ENCODE measurements at regions not wholly inside any gene's neighbourhood (a gene's known extent, or its start where the extent isn't known, plus 50 kb on each side); places are given as distances from the start of the nearest gene placed in this dataset.
"Not testable (repeated sequence)": the region's sequence is repeated elsewhere in the genome, so short reads cannot be mapped to it uniquely, and the experiment has no call there.

DNA sequence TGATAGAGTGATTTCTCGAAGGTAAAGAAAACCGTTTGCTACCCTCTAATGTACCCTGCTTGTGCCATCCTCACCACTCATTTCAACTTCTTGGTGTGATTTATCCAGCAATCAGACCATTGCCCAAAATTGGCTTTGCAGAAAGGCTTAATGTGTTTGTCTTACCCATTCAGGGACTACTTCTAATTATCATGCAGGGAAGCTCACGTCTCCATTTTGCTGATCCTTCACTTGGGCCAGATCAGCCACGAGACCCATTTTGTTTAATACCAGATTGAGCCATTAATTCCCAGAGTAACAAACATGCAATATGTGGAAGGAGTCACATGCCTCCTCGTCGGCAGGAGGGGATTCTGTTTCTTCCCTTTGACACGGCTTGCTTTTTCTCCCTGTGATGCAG lies 51.1 kb upstream of the CRY1 start:
- no peak for DNase-seq (ENCODE audit: low spot score)

GRCh38 chr12:107144990-107145389 lies 51.6 kb upstream of the CRY1 start:
- DNase-seq (ENCODE audit: low spot score), result no peak

DNA sequence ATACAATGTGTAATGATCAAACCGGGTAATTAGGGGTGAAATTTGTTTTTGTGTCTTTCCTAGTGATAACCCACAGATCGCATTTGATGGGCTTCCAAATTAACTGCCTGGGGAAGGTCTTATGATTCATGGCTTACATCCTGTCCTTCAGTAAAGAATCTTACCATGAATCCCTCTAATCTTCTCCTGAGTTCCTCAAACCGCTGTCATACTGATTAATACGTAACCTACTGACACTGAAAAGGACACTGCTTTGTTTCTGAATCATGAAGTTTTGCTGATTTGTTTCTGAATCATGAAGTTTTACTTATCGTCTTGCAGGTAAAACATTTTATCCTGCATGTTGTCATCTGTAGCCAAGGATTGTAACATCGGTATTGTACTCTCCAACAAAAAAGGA lies 52.0 kb upstream of the CRY1 start:
- DNase-seq (ENCODE audit: low spot score), result no peak

- DNase-seq (ENCODE audit: low spot score), result no peak
Observed at GRCh38 chr12:107148107-107148506, 54.8 kb upstream of the CRY1 start.

DNA sequence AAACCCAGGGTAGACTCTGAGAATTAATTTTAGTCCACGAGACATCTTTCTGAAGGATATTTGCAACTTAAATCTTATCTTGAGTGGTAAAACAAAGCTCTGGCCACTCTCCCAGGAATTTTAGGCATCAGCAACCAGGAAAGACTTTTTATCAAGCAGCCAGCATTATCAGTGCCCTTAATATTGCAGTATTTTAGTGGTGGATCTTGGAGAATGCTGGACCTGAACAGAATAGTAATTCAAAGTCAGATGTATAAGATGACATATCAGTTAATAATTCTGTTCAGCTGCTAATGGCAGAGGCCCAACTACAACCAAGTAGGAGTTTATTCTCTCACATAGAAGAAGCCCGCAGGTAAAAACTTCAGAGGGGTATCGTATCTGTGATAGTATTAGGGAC lies 59.0 kb upstream of the CRY1 start:
- no peak for DNase-seq (ENCODE audit: low spot score)

DNA sequence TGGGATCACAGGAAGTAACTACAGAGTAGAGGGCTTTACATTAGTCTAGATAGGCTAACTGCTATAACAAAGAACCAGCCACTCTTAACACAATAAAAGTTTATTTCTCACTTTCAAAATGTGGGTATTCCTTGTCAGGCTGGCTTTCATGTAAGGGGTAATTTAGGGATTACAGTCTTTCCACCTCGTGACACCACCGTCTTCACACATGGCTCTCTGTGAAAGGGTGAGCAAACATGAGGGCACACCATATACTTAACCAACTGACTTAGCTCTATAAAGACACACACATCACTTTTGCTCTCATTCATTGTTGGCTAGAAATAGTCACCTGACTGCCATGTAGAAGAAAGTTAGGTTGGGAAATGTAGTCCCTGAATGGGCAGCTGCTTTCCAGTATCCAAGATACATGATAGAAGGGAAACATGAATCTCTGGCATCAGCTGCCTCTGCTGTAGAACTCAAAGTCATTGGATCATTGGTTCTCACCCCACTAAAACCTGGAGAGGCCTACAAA lies 66.1 kb upstream of the CRY1 start:
- no peak for DNase-seq (ENCODE audit: low spot score)

GRCh38 chr12:107163413-107163812 lies 70.1 kb upstream of the CRY1 start:
- DNase-seq (ENCODE audit: low spot score), result no peak

DNA sequence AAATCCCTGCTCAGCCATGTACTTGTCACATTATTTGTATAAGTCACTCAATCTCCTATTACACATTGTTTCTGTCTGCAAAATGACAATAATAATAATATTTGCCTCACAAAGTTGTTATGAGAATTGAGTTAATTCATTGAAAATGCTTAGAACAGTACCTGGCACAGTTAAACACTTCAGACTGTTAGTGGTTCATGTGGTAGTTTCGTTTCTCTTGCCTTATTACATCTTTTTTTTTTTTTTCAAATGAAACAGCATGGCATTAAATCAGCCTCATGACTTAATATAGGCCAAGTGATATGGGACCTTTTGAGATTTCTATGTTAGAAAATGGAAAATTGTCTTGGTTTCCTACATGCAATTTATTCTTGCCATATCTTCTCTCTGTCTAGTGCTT lies 71.0 kb upstream of the CRY1 start:
- no peak for DNase-seq (ENCODE audit: low spot score)

- no peak for DNase-seq (ENCODE audit: low spot score)
Observed at GRCh38 chr12:107165581-107165980, 72.2 kb upstream of the CRY1 start.

- no peak for DNase-seq (ENCODE audit: low spot score)
Observed at GRCh38 chr12:107167756-107168155, 74.4 kb upstream of the CRY1 start.

DNA sequence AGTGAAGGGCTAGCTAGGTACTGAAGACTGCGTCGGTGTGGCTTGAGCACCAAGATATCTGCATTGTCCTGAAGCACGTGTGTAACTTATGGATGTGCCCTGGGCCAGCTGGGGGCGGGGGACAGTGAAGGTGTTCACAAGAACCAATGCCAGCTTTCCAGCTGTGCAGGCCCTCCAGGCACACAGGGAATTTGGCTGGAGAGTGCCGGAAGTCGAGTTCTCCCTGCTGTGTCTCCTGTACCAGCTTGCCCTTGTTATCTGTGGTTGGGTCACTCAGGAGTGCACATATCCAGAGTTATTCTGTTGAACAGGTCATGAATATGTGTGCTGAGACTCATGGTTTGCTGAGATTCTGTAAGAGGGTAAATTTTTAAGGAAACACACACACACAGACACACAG lies 75.9 kb upstream of the CRY1 start:
- DNase-seq (ENCODE audit: low spot score), result no peak

DNA sequence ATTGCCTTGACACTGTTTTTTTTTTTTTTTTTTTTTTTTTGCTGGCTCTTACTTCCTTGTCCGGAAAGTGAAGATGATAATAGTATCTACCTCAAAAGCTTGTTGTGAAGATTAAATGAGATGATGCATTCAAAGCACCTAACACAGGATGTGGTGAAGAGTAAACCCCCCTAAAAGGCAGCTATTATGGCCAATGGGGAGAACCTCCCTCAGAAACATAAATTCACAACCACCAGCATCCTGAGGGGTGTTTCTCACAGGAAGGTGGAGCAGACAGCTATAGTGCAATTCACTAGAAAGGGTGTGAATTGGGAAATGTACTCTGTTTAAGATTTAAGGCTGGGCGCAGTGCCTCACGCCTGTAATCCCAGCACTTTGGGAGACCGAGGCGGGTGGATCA lies 85.4 kb upstream of the CRY1 start:
- DNase-seq (ENCODE audit: low spot score), result no peak

GRCh38 chr12:107179871-107180270 lies 86.5 kb upstream of the CRY1 start:
- no peak for DNase-seq (ENCODE audit: low spot score)

- DNase-seq (ENCODE audit: low spot score), result no peak
Observed at GRCh38 chr12:107180272-107180671, 86.9 kb upstream of the CRY1 start.

GRCh38 chr12:107184359-107184930 lies 91.1 kb upstream of the CRY1 start:
- DNase-seq (ENCODE audit: low spot score), result no peak

DNA sequence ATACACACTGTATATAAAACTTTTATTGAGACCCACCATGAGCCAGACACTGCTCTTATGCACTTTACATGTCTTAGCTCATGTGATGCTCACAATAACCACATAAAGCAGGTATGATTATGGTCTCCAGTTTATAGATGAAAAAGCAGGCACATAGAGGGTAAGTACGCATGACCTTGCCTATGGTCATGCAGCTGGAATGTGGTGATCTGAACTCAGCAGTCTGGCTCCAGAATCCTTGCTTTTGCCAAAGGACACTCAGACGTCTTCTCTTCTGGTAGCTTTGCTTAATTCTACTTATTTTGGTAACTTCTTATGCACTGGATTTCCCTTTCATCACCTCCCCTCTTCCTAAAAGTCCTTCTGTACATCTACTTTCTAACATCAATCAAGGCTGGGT lies 103.3 kb upstream of the CRY1 start:
- no peak for DNase-seq (ENCODE audit: low spot score)

DNA sequence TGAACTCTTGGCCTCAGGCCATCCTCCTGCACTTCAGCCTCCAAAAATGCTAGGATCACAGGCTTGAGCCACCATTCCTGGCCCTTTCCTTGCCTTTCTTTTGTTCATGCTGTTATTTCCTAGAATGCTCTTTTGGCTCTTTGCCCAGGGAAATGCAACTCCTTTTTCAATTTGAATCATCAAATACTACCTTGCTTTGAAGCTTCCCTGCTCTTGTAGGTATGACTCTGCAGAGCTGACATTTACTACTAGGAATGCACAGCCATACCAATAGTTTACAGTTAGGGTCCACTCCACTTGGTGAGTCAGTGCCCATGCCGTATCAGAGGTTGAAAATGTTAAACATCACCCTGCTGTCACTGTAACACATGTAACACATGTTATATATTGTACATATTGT lies 107.0 kb upstream of the CRY1 start:
- DNase-seq (ENCODE audit: low spot score), result no peak

GRCh38 chr12:107207931-107208525 lies 114.7 kb upstream of the CRY1 start:
- DNase-seq (ENCODE audit: low spot score), result no peak

- DNase-seq (ENCODE audit: low spot score), result not testable (repeated sequence)
Observed at GRCh38 chr12:107209700-107210099, 116.4 kb upstream of the CRY1 start.

DNA sequence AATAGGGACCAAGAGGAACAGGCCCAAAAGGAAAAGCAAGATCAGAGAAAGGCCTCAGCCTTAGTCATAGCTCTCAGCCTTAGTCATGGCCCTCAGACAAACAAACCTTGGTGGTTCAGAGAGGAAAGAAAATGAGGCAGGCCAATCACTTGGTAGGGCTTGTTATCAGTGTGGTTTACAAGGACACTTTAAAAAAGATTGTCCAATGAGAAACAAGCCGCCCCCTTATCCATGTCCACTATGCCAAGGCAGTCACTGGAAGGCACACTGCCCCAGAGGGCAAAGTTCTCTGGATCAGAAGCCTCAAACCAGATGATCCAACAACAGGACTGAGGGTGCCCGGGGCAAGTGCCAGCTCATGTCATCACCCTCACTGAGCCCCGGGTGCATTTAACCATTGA lies 121.0 kb upstream of the CRY1 start:
- DNase-seq (ENCODE audit: low spot score), result not testable (repeated sequence)

DNA sequence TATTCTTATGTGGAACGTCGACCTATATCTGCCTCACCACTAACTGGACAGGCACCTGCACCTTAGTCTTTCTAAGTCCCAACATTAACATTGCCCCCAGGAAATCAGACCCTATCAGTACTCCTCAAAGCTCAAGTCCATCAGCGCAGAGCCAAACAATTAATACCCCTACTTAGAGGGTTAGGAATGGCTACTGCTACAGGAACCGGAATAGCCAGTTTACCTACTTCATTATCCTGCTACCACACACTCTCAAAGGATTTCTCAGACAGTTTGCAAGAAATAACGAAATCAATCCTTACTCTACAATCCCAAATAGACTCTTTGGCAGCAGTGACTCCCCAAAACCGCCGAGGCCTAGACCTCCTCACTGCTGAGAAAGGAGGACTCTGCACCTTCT lies 123.1 kb upstream of the CRY1 start:
- not testable (repeated sequence) for DNase-seq (ENCODE audit: low spot score)

- no peak for DNase-seq (ENCODE audit: low spot score)
Observed at GRCh38 chr12:107219301-107219700, 126.0 kb upstream of the CRY1 start.

DNA sequence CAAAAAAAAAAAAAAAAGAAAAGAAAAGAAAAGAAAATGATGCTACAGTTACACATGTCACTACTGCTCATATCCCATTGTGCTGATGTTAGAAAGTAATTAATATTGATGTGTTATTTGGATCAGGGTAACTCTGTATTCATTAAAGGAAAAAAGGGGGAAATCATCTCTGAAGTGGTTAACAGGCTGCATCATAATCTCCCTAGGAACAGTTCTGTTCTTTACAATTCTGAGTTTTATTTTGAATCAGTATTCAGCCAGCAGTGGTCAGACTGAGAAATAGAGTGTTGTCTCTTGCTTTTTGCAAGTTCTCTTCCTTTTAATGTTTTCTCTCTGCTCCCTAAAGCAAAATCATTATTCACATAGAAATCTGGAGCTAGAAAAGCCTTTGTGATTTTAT lies 128.6 kb upstream of the CRY1 start:
- no peak for DNase-seq (ENCODE audit: low spot score)

DNA sequence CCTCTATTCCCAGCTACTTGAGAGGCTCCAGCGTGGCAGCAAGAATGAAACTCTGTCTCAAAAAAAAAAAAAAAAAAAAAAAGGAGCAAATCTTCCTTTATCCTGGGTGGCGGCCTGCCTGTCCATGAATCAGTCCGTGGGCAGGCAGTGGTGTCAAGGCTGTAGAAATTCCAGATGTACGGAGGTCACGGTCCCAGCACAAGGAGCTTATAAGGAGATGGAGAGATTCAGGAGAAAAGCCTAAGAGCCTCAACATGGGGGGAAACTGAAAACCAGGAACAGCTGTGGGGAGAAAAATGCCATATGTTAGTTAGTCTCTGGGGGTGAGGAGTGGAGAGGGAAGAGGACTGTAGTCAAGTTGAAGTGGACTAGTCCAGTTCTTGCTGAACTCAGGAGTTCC lies 130.5 kb upstream of the CRY1 start:
- no peak for DNase-seq (ENCODE audit: low spot score)
